CD14-positive monocyte (primary cell): ENCODE measurements at regions not wholly inside any gene's neighbourhood (a gene's known extent, or its start where the extent isn't known, plus 50 kb on each side); places are given as distances from the start of the nearest gene placed in this dataset.

ENCODE experiments used
- DNase-seq, 3 donors: peaks; one replicate each; pipeline ENCODE4 v3.0.0-alpha.2; 2011 to 2022
- H2AFZ ChIP-seq: 2 replicates; pipeline ENCODE4 v1.6.0; 2012; ENCODE audit warnings: mild to moderate bottlenecking, low read depth, low read length, inconsistent platforms; ENCODE audit not compliant: insufficient read depth, poor library complexity, severe bottlenecking
- H3K27ac ChIP-seq, 2 donors: 1 replicate in 1 of 2; 2 replicates in 1 of 2; pipeline ENCODE4 v1.5.1; 2012 to 2013; ENCODE audit warnings: low read length in 2 of 2, control low read depth in 1 of 2, inconsistent platforms in 1 of 2, low read depth in 1 of 2, mild to moderate bottlenecking in 1 of 2
- H3K27me3 ChIP-seq, 2 donors: one replicate each; pipeline versions ENCODE4 v1.6.0 to v1.6.1; 2011 to 2013; ENCODE audit warnings: low read length in 2 of 2; ENCODE audit not compliant: control insufficient read depth in 2 of 2, insufficient read depth in 2 of 2
- H3K36me3 ChIP-seq, 2 donors: replicated peaks in 1 of 2; 1 replicate in 1 of 2; 2 replicates in 1 of 2; pipeline versions ENCODE4 v1.5.1 to v1.6.1; 2012 to 2013; ENCODE audit warnings: low read length in 2 of 2, control low read depth in 1 of 2, inconsistent platforms in 1 of 2, mild to moderate bottlenecking in 1 of 2; ENCODE audit not compliant: insufficient read depth in 2 of 2, control insufficient read depth in 1 of 2
- H3K4me1 ChIP-seq, 2 donors: 1 replicate in 1 of 2; 2 replicates in 1 of 2; pipeline versions ENCODE4 v1.5.1 to v1.6.1; 2012 to 2013; ENCODE audit warnings: low read length in 2 of 2, control low read depth in 1 of 2, inconsistent platforms in 1 of 2, mild to moderate bottlenecking in 1 of 2, moderate library complexity in 1 of 2; ENCODE audit not compliant: insufficient read depth in 2 of 2, control insufficient read depth in 1 of 2
- H3K4me2 ChIP-seq: replicated peaks from 2 replicates; pipeline ENCODE3; 2012; ENCODE audit warnings: low read length, moderate library complexity, mild to moderate bottlenecking; ENCODE audit not compliant: poor library complexity, severe bottlenecking; ENCODE audit errors: extremely low read depth
- H3K4me3 ChIP-seq, 3 experiments: fragments of 200-600 bp in 1 of 3; sonication (generic) in 1 of 3; replicated peaks in 1 of 3; 1 replicate in 2 of 3; 2 replicates in 1 of 3; pipeline ENCODE4 v1.5.1; 2011 to 2013; ENCODE audit warnings: low read length in 3 of 3, mild to moderate bottlenecking in 3 of 3, control low read depth in 2 of 3, low read depth in 2 of 3, inconsistent platforms in 1 of 3, moderate library complexity in 1 of 3
- H3K79me2 ChIP-seq: 2 replicates; pipeline ENCODE4 v1.6.0; 2012; ENCODE audit warnings: mild to moderate bottlenecking, control low read depth, inconsistent platforms, low read length, moderate library complexity; ENCODE audit not compliant: insufficient read depth
- H3K9ac ChIP-seq: 2 replicates; pipeline ENCODE4 v1.6.0; 2017; ENCODE audit warnings: low read length, mild to moderate bottlenecking; ENCODE audit not compliant: insufficient read depth, poor library complexity, severe bottlenecking
- H3K9me3 ChIP-seq, 2 donors: replicated peaks in 1 of 2; 1 replicate in 1 of 2; 2 replicates in 1 of 2; pipeline versions ENCODE4 v1.5.1 to v1.6.1; 2012 to 2013; ENCODE audit warnings: low read length in 2 of 2, control low read depth in 1 of 2; ENCODE audit not compliant: control insufficient read depth in 1 of 2, insufficient read depth in 1 of 2
- H4K20me1 ChIP-seq: 2 replicates; pipeline ENCODE4 v1.6.0; 2012; ENCODE audit warnings: mild to moderate bottlenecking, low read length, control low read depth, moderate library complexity; ENCODE audit not compliant: insufficient read depth
- H3K27ac Mint-ChIP-seq, 7 donors: one replicate each; pipeline ENCODE4 v1.8.0; 2020; ENCODE audit warnings: mild to moderate bottlenecking in 7 of 7, mixed read lengths in 7 of 7, moderate library complexity in 6 of 7, inconsistent platforms in 2 of 7
- H3K27me3 Mint-ChIP-seq, 3 donors: one replicate each; pipeline ENCODE4 v1.8.0; 2021 to 2022; ENCODE audit warnings: low read depth in 3 of 3, mild to moderate bottlenecking in 3 of 3, mixed read lengths in 3 of 3, moderate library complexity in 3 of 3, inconsistent platforms in 1 of 3
- H3K36me3 Mint-ChIP-seq, 2 donors: one replicate each; pipeline ENCODE4 v1.8.0; 2020; ENCODE audit warnings: mixed read lengths in 2 of 2, inconsistent platforms in 1 of 2, mild to moderate bottlenecking in 1 of 2
- H3K4me1 Mint-ChIP-seq: one replicate; pipeline ENCODE4 v1.8.0; 2020; ENCODE audit warnings: mild to moderate bottlenecking, mixed read lengths
- H3K4me3 Mint-ChIP-seq, 2 donors: one replicate each; pipeline ENCODE4 v1.8.0; 2020; ENCODE audit warnings: mild to moderate bottlenecking in 2 of 2, mixed read lengths in 2 of 2, moderate library complexity in 1 of 2
- H3K9me3 Mint-ChIP-seq, 7 donors: one replicate each; pipeline ENCODE4 v1.8.0; 2020 to 2022; ENCODE audit warnings: mixed read lengths in 7 of 7, mild to moderate bottlenecking in 6 of 7, moderate library complexity in 6 of 7, inconsistent platforms in 2 of 7
- CTCF ChIP-seq: fragments of 200-600 bp; IDR thresholded peaks from one replicate; pipeline ENCODE4 v1.8.0; 2022; ENCODE audit warnings: antibody characterized with exemption, mild to moderate bottlenecking
- WGBS: methylation state at CpG from one replicate; pipeline ENCODE4 v1.1.5; 2013; ENCODE audit warnings: missing lambda C conversion rate; ENCODE audit not compliant: insufficient coverage; 5-methylcytosine and 5-hydroxymethylcytosine counted together
- intact Hi-C, 2 donors: fragments of 100-400 bp; cut with micrococcal nuclease; formaldehyde crosslinking; loops; one replicate each; pipeline versions ENCODE4 v1.15.0 to v1.15.1; 2023

GRCh38 chr6:134523051-134523450, 205.1 kb upstream of the SGK1 start:
- Histone ChIP-seq H4K20me1 (no peaks in the 10 kb centered on the region), H3K9me3 (no peaks in the 10 kb centered on the region), H3K27ac (no peak overlapping the region), H2AFZ (no peak overlapping the region), H3K79me2 (no peaks in the 10 kb centered on the region), H3K4me3 (no peak overlapping the region), H3K9ac (no peak overlapping the region), H3K4me1 (peaks cover 13 to 18% of the 10 kb centered on the region in 2 donors), H3K36me3 (no peaks in the 10 kb centered on the region), H3K4me2 (no peak overlapping the region), H3K27me3 (no peaks in the 10 kb centered on the region)
- H3K36me3 Mint-ChIP-seq = peaks cover 0 to 1% of the 10 kb centered on the region in 2 donors
- H3K27me3 Mint-ChIP-seq = peaks cover 0 to 2% (median 1%) of the 10 kb centered on the region in 3 donors
- no peaks in the 10 kb centered on the region for H3K9me3 Mint-ChIP-seq
- no peak for TF ChIP-seq CTCF
- DNase-seq = no peak
- peaks cover 28% of the 10 kb centered on the region for H3K4me1 Mint-ChIP-seq
- intact Hi-C loops = loop anchor here in 1 of 2 donors (10.0 kb wide), 1 partner anchor 228 kb away; no protein-coding TSS in a partner anchor
- no CpG with 5 or more reads among the region's 1 CpG for WGBS
- H3K4me3 Mint-ChIP-seq = no peak overlapping the region
- H3K27ac Mint-ChIP-seq = no peak overlapping the region

DNA sequence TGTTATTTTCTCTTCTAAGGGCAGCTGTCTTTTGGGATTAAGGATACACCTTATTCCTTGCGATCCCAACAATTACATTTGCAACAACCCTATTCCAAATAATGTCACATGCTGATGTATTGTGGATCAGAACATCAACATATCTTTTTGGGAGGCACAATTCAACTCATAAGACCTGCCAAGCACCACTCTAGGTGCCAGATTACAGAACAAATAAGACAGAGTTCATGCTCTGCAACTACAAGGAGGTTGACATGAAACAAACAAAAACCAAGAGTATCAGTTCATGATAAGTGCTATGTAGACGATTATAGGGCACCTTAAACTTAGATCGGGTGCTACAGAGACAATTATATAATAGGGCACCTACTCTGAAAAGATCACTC, 203.2 kb upstream of the SGK1 start:
- H3K27ac ChIP-seq = no peak overlapping the region
- no peaks in the 10 kb centered on the region for H3K27me3 ChIP-seq
- H3K4me1 ChIP-seq = peaks cover 24 to 29% of the 10 kb centered on the region in 2 donors
- no peaks in the 10 kb centered on the region for H4K20me1 ChIP-seq
- Mint-ChIP-seq H3K9me3 (no peaks in the 10 kb centered on the region), H3K4me1 (peaks cover 42% of the 10 kb centered on the region), H3K27ac (peak overlapping the region in 2 of 7 donors; percentile 37 to 70), H3K4me3 (no peak overlapping the region), H3K27me3 (peaks cover 0 to 1% (median 0%) of the 10 kb centered on the region in 3 donors), H3K36me3 (peaks cover 0 to 2% of the 10 kb centered on the region in 2 donors)
- no peak overlapping the region for H3K9ac ChIP-seq
- H3K79me2 ChIP-seq = no peaks in the 10 kb centered on the region
- H3K36me3 ChIP-seq = no peaks in the 10 kb centered on the region
- H3K9me3 ChIP-seq = no peaks in the 10 kb centered on the region
- no peak for TF ChIP-seq CTCF
- no peak for DNase-seq
- H3K4me2 ChIP-seq = no peak overlapping the region
- WGBS = no CpG with 5 or more reads among the region's 3 CpGs
- peak overlapping the region; percentile 12 for H2AFZ ChIP-seq
- no peak overlapping the region for H3K4me3 ChIP-seq
- intact Hi-C loops = loop anchor here in 1 of 2 donors (10.0 kb wide), 1 partner anchor 226 kb away; no protein-coding TSS in a partner anchor
